8988T (cell line): ENCODE measurements at regions not wholly inside any gene's neighbourhood (a gene's known extent, or its start where the extent isn't known, plus 50 kb on each side); places are given as distances from the start of the nearest gene placed in this dataset.
"Not testable (repeated sequence)": the region's sequence is repeated elsewhere in the genome, so short reads cannot be mapped to it uniquely, and the experiment has no call there.

Source experiments
- DNase-seq: peaks from one replicate; pipeline ENCODE4 v3.0.0; 2011

GRCh38 chr13:50543782-50544181 is 299.7 kb downstream of the DLEU7 start:
- no peak for DNase-seq

GRCh38 chr13:50544211-50544610 is 299.3 kb downstream of the DLEU7 start:
- no peak for DNase-seq

GRCh38 chr13:50547175-50547574 is 296.3 kb downstream of the DLEU7 start:
- DNase-seq, result not testable (repeated sequence)

- DNase-seq, result no peak
Observed at GRCh38 chr13:50548586-50548985, 294.9 kb downstream of the DLEU7 start.

- no peak for DNase-seq
Observed at GRCh38 chr13:50549221-50549942, 294.1 kb downstream of the DLEU7 start.

GRCh38 chr13:50550151-50550550 is 293.3 kb downstream of the DLEU7 start:
- no peak for DNase-seq

GRCh38 chr13:50552424-50552966 is 291.0 kb downstream of the DLEU7 start:
- no peak for DNase-seq

GRCh38 chr13:50561739-50562138 is 281.8 kb downstream of the DLEU7 start:
- DNase-seq, result no peak

GRCh38 chr13:50566646-50567045 is 276.8 kb downstream of the DLEU7 start:
- no peak for DNase-seq

- no peak for DNase-seq
Observed at GRCh38 chr13:50572129-50572528, 271.4 kb downstream of the DLEU7 start.

- no peak for DNase-seq
Observed at GRCh38 chr13:50573066-50573465, 270.4 kb downstream of the DLEU7 start.

- no peak for DNase-seq
Observed at GRCh38 chr13:50574731-50575130, 268.8 kb downstream of the DLEU7 start.

GRCh38 chr13:50575138-50575537 is 268.4 kb downstream of the DLEU7 start:
- DNase-seq, result no peak

- no peak for DNase-seq
Observed at GRCh38 chr13:50576156-50576555, 267.3 kb downstream of the DLEU7 start.

- no peak for DNase-seq
Observed at GRCh38 chr13:50577806-50578205, 265.7 kb downstream of the DLEU7 start.

- no peak for DNase-seq
Observed at GRCh38 chr13:50580684-50581305, 262.7 kb downstream of the DLEU7 start.

GRCh38 chr13:50581586-50582196 is 261.8 kb downstream of the DLEU7 start:
- DNase-seq, result no peak

- DNase-seq, result no peak
Observed at GRCh38 chr13:50584856-50585580, 258.5 kb downstream of the DLEU7 start.

GRCh38 chr13:50585674-50586413 is 257.6 kb downstream of the DLEU7 start:
- DNase-seq, result no peak

- no peak for DNase-seq
Observed at GRCh38 chr13:50586414-50587083, 256.9 kb downstream of the DLEU7 start.

- DNase-seq, result no peak
Observed at GRCh38 chr13:50587115-50587514, 256.4 kb downstream of the DLEU7 start.
